H9 (cell line): ENCODE measurements at regions not wholly inside any gene's neighbourhood (a gene's known extent, or its start where the extent isn't known, plus 50 kb on each side); places are given as distances from the start of the nearest gene placed in this dataset.

Experiments
- DNase-seq: peaks from one replicate; pipeline ENCODE4 v3.0.0-alpha.2; 2017
- H2AFZ ChIP-seq: one replicate; pipeline ENCODE4 v1.6.1; 2013; ENCODE audit warnings: mild to moderate bottlenecking, low read length, control low read depth, moderate library complexity
- H2AK5ac ChIP-seq: 2 replicates; pipeline ENCODE4 v1.6.1; 2013; ENCODE audit warnings: low read length, control low read depth, mixed read lengths; ENCODE audit not compliant: insufficient read length
- H2BK120ac ChIP-seq: one replicate; pipeline ENCODE4 v1.6.1; 2013; ENCODE audit warnings: low read depth, mild to moderate bottlenecking, low read length, control low read depth, inconsistent platforms; ENCODE audit not compliant: poor library complexity, severe bottlenecking
- H2BK12ac ChIP-seq: 2 replicates; pipeline ENCODE4 v1.6.1; 2013; ENCODE audit warnings: low read length, control low read depth, mixed read lengths, low read depth; ENCODE audit not compliant: insufficient read length
- H2BK15ac ChIP-seq: 2 replicates; pipeline ENCODE4 v1.6.1; 2013; ENCODE audit warnings: low read depth, low read length, control low read depth
- H2BK20ac ChIP-seq: one replicate; pipeline ENCODE4 v1.6.1; 2013; ENCODE audit warnings: low read depth, mild to moderate bottlenecking, low read length, control low read depth, inconsistent platforms; ENCODE audit not compliant: poor library complexity, severe bottlenecking
- H2BK5ac ChIP-seq: 2 replicates; pipeline ENCODE4 v1.6.1; 2013; ENCODE audit warnings: low read length, control low read depth, mixed read lengths; ENCODE audit not compliant: insufficient read length
- H3K14ac ChIP-seq: 2 replicates; pipeline ENCODE4 v1.6.1; 2013; ENCODE audit warnings: low read length, control low read depth; ENCODE audit not compliant: insufficient read depth
- H3K18ac ChIP-seq: 2 replicates; pipeline ENCODE4 v1.6.1; 2013; ENCODE audit warnings: low read depth, mild to moderate bottlenecking, mixed read lengths, low read length, control low read depth; ENCODE audit not compliant: insufficient read length
- H3K23ac ChIP-seq: 2 replicates; pipeline ENCODE4 v1.6.1; 2013; ENCODE audit warnings: low read length, control low read depth, mixed read lengths, low read depth; ENCODE audit not compliant: insufficient read length
- H3K23me2 ChIP-seq: 2 replicates; pipeline ENCODE4 v1.6.1; 2013; ENCODE audit warnings: low read depth, mild to moderate bottlenecking, mixed read lengths, low read length, control low read depth; ENCODE audit not compliant: insufficient read length, poor library complexity, severe bottlenecking
- H3K27ac ChIP-seq: 2 replicates; pipeline ENCODE4 v1.5.1; 2013; ENCODE audit warnings: low read length, control low read depth, mixed read lengths, low read depth; ENCODE audit not compliant: insufficient read length
- H3K27me3 ChIP-seq: 2 replicates; pipeline ENCODE4 v1.6.1; 2013; ENCODE audit warnings: low read length, control low read depth, inconsistent platforms; ENCODE audit not compliant: insufficient read depth
- H3K4ac ChIP-seq: 2 replicates; pipeline ENCODE4 v1.6.1; 2013; ENCODE audit warnings: low read depth, mild to moderate bottlenecking, control low read depth, inconsistent platforms, low read length, moderate library complexity
- H3K4me1 ChIP-seq: 2 replicates; pipeline ENCODE4 v1.6.1; 2013; ENCODE audit warnings: low read length, control low read depth, inconsistent platforms; ENCODE audit not compliant: insufficient read depth
- H3K4me2 ChIP-seq: 2 replicates; pipeline ENCODE4 v1.6.1; 2013; ENCODE audit warnings: low read length, control low read depth, mixed read lengths; ENCODE audit not compliant: insufficient read length, insufficient read depth
- H3K56ac ChIP-seq: 2 replicates; pipeline ENCODE4 v1.6.1; 2013; ENCODE audit warnings: low read depth, mild to moderate bottlenecking, mixed read lengths, low read length, control low read depth; ENCODE audit not compliant: insufficient read length
- H3K79me1 ChIP-seq: 2 replicates; pipeline ENCODE4 v1.6.1; 2013; ENCODE audit warnings: low read depth, mild to moderate bottlenecking, moderate library complexity, low read length, control low read depth, inconsistent platforms; ENCODE audit not compliant: insufficient read depth, poor library complexity, severe bottlenecking
- H3K79me2 ChIP-seq: 2 replicates; pipeline ENCODE4 v1.6.1; 2013; ENCODE audit warnings: low read length, control low read depth, inconsistent platforms; ENCODE audit not compliant: insufficient read depth
- H3K9ac ChIP-seq: 2 replicates; pipeline ENCODE4 v1.6.1; 2013; ENCODE audit warnings: low read length, control low read depth, mixed read lengths; ENCODE audit not compliant: insufficient read length; ENCODE audit errors: extremely low read depth
- H3K9me3 ChIP-seq: one replicate; pipeline ENCODE4 v1.6.1; 2013; ENCODE audit warnings: low read depth, low read length, inconsistent platforms; ENCODE audit not compliant: control insufficient read depth
- H3T11ph ChIP-seq: one replicate; pipeline ENCODE4 v1.6.1; 2013; ENCODE audit warnings: mild to moderate bottlenecking, low read length, control low read depth, inconsistent platforms
- H4K20me1 ChIP-seq: one replicate; pipeline ENCODE4 v1.6.1; 2013; ENCODE audit not compliant: control insufficient read depth, insufficient read length, insufficient read depth
- H4K5ac ChIP-seq: 2 replicates; pipeline ENCODE4 v1.6.1; 2013; ENCODE audit warnings: low read depth, mild to moderate bottlenecking, mixed read lengths, low read length, control low read depth; ENCODE audit not compliant: insufficient read length
- H4K8ac ChIP-seq: replicated peaks from 2 replicates; pipeline ENCODE4 v1.6.1; 2013; ENCODE audit warnings: low read length, control low read depth, mixed read lengths, low read depth; ENCODE audit not compliant: insufficient read length
- H4K91ac ChIP-seq: 2 replicates; pipeline ENCODE4 v1.6.1; 2013; ENCODE audit warnings: low read depth, mild to moderate bottlenecking, moderate library complexity, mixed read lengths, low read length, control low read depth; ENCODE audit not compliant: insufficient read length
- H3K27ac Mint-ChIP-seq, 3 experiments: 2 replicates in 2 of 3; 3 replicates in 1 of 3; pipeline ENCODE4 v1.8.0; 2020 to 2021; ENCODE audit warnings: mixed read lengths in 3 of 3, mild to moderate bottlenecking in 1 of 3, moderate library complexity in 1 of 3
- H3K27me3 Mint-ChIP-seq: 2 replicates; pipeline ENCODE4 v1.8.0; 2021; ENCODE audit warnings: low read depth, mild to moderate bottlenecking, moderate library complexity, mixed read lengths
- H3K36me3 Mint-ChIP-seq, 3 experiments: 2 replicates in 2 of 3; 3 replicates in 1 of 3; pipeline ENCODE4 v1.8.0; 2020 to 2021; ENCODE audit warnings: low read depth in 3 of 3, mixed read lengths in 3 of 3; ENCODE audit not compliant: insufficient read depth in 1 of 3
- H3K4me1 Mint-ChIP-seq, 2 experiments: 2 replicates each; pipeline ENCODE4 v1.8.0; 2020; ENCODE audit warnings: mixed read lengths in 2 of 2
- H3K4me3 Mint-ChIP-seq, 2 experiments: 2 replicates in 1 of 2; 3 replicates in 1 of 2; pipeline ENCODE4 v1.8.0; 2020 to 2021; ENCODE audit warnings: mild to moderate bottlenecking in 2 of 2, mixed read lengths in 2 of 2, moderate library complexity in 1 of 2
- H3K9me3 Mint-ChIP-seq, 2 experiments: 2 replicates in 1 of 2; 3 replicates in 1 of 2; pipeline ENCODE4 v1.8.0; 2020; ENCODE audit warnings: mild to moderate bottlenecking in 2 of 2, mixed read lengths in 2 of 2, moderate library complexity in 1 of 2
- CTCF ChIP-seq: fragments of 200-600 bp; sonication (generic); conservative IDR thresholded peaks from 3 replicates; pipeline ENCODE4 v1.8.0; 2021; ENCODE audit warnings: antibody characterized with exemption, mild to moderate bottlenecking
- WGBS: extraction: QIAGEN DNeasy Blood & Tissue Kit; methylation state at CpG from one replicate; pipeline ENCODE4 v1.1.7; 2013; ENCODE audit warnings: missing lambda C conversion rate, low lambda C conversion rate, mixed read lengths; ENCODE audit not compliant: insufficient read length; ENCODE audit errors: extremely low coverage; 5-methylcytosine and 5-hydroxymethylcytosine counted together

- Histone ChIP-seq H3K79me1 (no peaks in the 10 kb centered on the region), H4K91ac (no peak overlapping the region), H4K8ac (no peak overlapping the region), H3K4me1 (peaks cover 8% of the 10 kb centered on the region; the same call in 1 of the 2 replicates), H3K18ac (no peak overlapping the region), H3K4me2 (no peak overlapping the region), H3K9ac (no peak overlapping the region), H2BK12ac (no peak overlapping the region), H4K20me1 (no peaks in the 10 kb centered on the region), H3K27me3 (no peaks in the 10 kb centered on the region), H3K4ac (no peak overlapping the region), H2AFZ (no peak overlapping the region), H3K14ac (no peak overlapping the region), H3K79me2 (no peaks in the 10 kb centered on the region), H2AK5ac (no peak overlapping the region), H3K23ac (no peak overlapping the region), H2BK120ac (no peak overlapping the region), H2BK20ac (no peak overlapping the region), H3T11ph (no peak overlapping the region), H3K27ac (no peak overlapping the region), H2BK5ac (no peak overlapping the region), H2BK15ac (no peak overlapping the region), H3K9me3 (no peaks in the 10 kb centered on the region), H4K5ac (no peak overlapping the region), H3K56ac (no peak overlapping the region), H3K23me2 (no peaks in the 10 kb centered on the region)
- Mint-ChIP-seq H3K36me3 (peaks cover 2 to 9% (median 3%) of the 10 kb centered on the region in 3 experiments; a peak in 4 of 7 replicates), H3K27me3 (peaks cover 5% of the 10 kb centered on the region), H3K4me3 (no peak overlapping the region), H3K4me1 (peaks cover 37 to 39% of the 10 kb centered on the region in 2 experiments), H3K9me3 (peaks cover 4 to 8% of the 10 kb centered on the region in 2 experiments; a peak in 3 of 5 replicates), H3K27ac (no peak overlapping the region)
- no peak for DNase-seq
- TF ChIP-seq CTCF, result no peak
- no CpG with 5 or more reads among the region's 9 CpGs for WGBS
Observed at GRCh38 chr16:79409978-79410377, 190.6 kb downstream of the MAF start.
